GM12878 (cell line): ENCODE measurements at regions not wholly inside any gene's neighbourhood (a gene's known extent, or its start where the extent isn't known, plus 50 kb on each side); places are given as distances from the start of the nearest gene placed in this dataset.
"Not testable (repeated sequence)": the region's sequence is repeated elsewhere in the genome, so short reads cannot be mapped to it uniquely, and the experiment has no call there.

Source experiments
- ATAC-seq: fragments of 200-7000 bp; cut with Tn5 transposase; 3 replicates; pipeline ENCODE4 v1.9.1; 2020; ENCODE audit warnings: mild to moderate bottlenecking, moderate library complexity
- BruUV-seq: library from RNA; stranded (reverse); fragments of 400-500 nt; replicated peaks from 2 replicates; lab custom pipeline; 2021; lab: Mats Ljungman, UMichigan
- CTCF ChIA-PET: fragments of 300-600 bp; sonication (Branson Sonifier 250); formaldehyde crosslinking; extraction: SDS; loops from one replicate; lab custom pipeline; 2021; ENCODE audit warnings: inconsistent platforms; lab: Yijun Ruan, JAX
- POLR2A ChIA-PET: fragments of 350-600 bp; formaldehyde crosslinking; extraction: SDS; loops from one replicate; lab custom pipeline; 2021; ENCODE audit warnings: inconsistent platforms; lab: Charles Lee
- RAD21 ChIA-PET: fragments of 300-600 bp; sonication (Branson Sonifier 250); formaldehyde crosslinking; loops from one replicate; lab custom pipeline; 2023; ENCODE audit warnings: antibody characterized with exemption; ENCODE audit not compliant: unreplicated experiment; lab: Charles Lee
- SMC1A ChIA-PET: fragments of 300-600 bp; sonication (Branson Sonifier 250); formaldehyde crosslinking; loops from one replicate; lab custom pipeline; 2023; ENCODE audit not compliant: unreplicated experiment, uncharacterized antibody; lab: Charles Lee
- DNase-seq: peaks from one replicate; pipeline ENCODE4 v3.0.0-alpha.2; 2011; ENCODE audit warnings: low read depth, low spot score
- FAIRE-seq: peaks from 3 replicates; lab custom pipeline; 2011; peaks lifted over from hg19 to GRCh38; lab: Jason Lieb, UNC
- H2AFZ ChIP-seq: 2 replicates; pipeline ENCODE4 v1.6.0; 2011; ENCODE audit warnings: low read depth, low read length, control low read depth; ENCODE audit not compliant: control insufficient read depth
- H3K27ac ChIP-seq: 2 replicates; pipeline ENCODE4 v1.5.1; 2011; ENCODE audit warnings: control low read depth; ENCODE audit not compliant: control insufficient read depth, insufficient read depth
- H3K27me3 ChIP-seq, 2 experiments: replicated peaks in 1 of 2; 2 replicates each; pipeline versions ENCODE4 v1.6.0 to v1.6.1; 2011; ENCODE audit warnings: low read length in 1 of 2; ENCODE audit not compliant: control insufficient read depth in 2 of 2, insufficient read depth in 2 of 2
- H3K36me3 ChIP-seq, 2 experiments: 2 replicates each; pipeline ENCODE4 v1.5.1; 2011; ENCODE audit warnings: low read length in 1 of 2; ENCODE audit not compliant: control insufficient read depth in 2 of 2, insufficient read depth in 2 of 2
- H3K4me1 ChIP-seq: 2 replicates; pipeline ENCODE4 v1.6.1; 2011; ENCODE audit warnings: mild to moderate bottlenecking, low read length, moderate library complexity, mixed read lengths; ENCODE audit not compliant: control insufficient read depth, insufficient read depth
- H3K4me2 ChIP-seq: 2 replicates; pipeline ENCODE4 v1.6.0; 2011; ENCODE audit warnings: control low read depth; ENCODE audit not compliant: control insufficient read depth, insufficient read depth
- H3K4me3 ChIP-seq: fragments of 200-600 bp; sonication (generic); 2 replicates; pipeline ENCODE4 v1.5.1; 2016
- H3K79me2 ChIP-seq: 2 replicates; pipeline ENCODE4 v1.6.0; 2011; ENCODE audit warnings: low read length; ENCODE audit not compliant: control insufficient read depth, insufficient read depth
- H3K9ac ChIP-seq: 2 replicates; pipeline ENCODE4 v1.8.0; 2011; ENCODE audit warnings: low read length, control low read depth, mixed read lengths; ENCODE audit not compliant: control insufficient read depth, insufficient read depth
- H3K9me3 ChIP-seq: replicated peaks from 3 replicates; pipeline ENCODE4 v1.5.1; 2011; ENCODE audit warnings: mild to moderate bottlenecking, low read length; ENCODE audit not compliant: control insufficient read depth, insufficient read depth
- H4K20me1 ChIP-seq: 2 replicates; pipeline ENCODE4 v1.6.0; 2011; ENCODE audit not compliant: control insufficient read depth, insufficient read depth
- ATF7 ChIP-seq: fragments of 450-650 bp; IDR thresholded peaks from 2 replicates; pipeline ENCODE4 v1.6.1; 2016; ENCODE audit warnings: low read depth, mild to moderate bottlenecking
- IKZF1 ChIP-seq: fragments of 450-650 bp; conservative IDR thresholded peaks from 2 replicates; pipeline ENCODE4 v1.6.1; 2017; ENCODE audit warnings: antibody characterized with exemption, mild to moderate bottlenecking
- MEF2A ChIP-seq: IDR thresholded peaks from 2 replicates; pipeline ENCODE4 v1.6.1; 2011; ENCODE audit warnings: low read depth, mild to moderate bottlenecking, low read length, moderate library complexity; ENCODE audit not compliant: insufficient read depth
- NBN ChIP-seq: fragments of 450-650 bp; IDR thresholded peaks from 2 replicates; pipeline ENCODE4 v1.6.1; 2016
- NFXL1 ChIP-seq: fragments of 450-650 bp; IDR thresholded peaks from 2 replicates; pipeline ENCODE4 v1.6.1; 2017; ENCODE audit warnings: antibody characterized with exemption, mild to moderate bottlenecking, borderline replicate concordance
- NR2C1 ChIP-seq: fragments of 450-650 bp; IDR thresholded peaks from 2 replicates; pipeline ENCODE4 v1.6.1; 2017; ENCODE audit warnings: antibody characterized with exemption, mild to moderate bottlenecking, moderate library complexity
- REST ChIP-seq: IDR thresholded peaks from 2 replicates; pipeline ENCODE4 v1.6.1; 2012; ENCODE audit warnings: mild to moderate bottlenecking, low read depth, low read length
- WGBS: methylation state at CpG from one replicate; pipeline ENCODE4 v1.1.6; 2016; ENCODE audit warnings: low lambda C conversion rate; ENCODE audit not compliant: insufficient replicate concordance, insufficient coverage; ENCODE audit errors: missing lambda C conversion rate; 5-methylcytosine and 5-hydroxymethylcytosine counted together
- in situ Hi-C: fragments of 300-500 bp; cut with MboI; formaldehyde crosslinking; loops from 9 replicates; pipeline ENCODE4 v1.14.3; 2018; ENCODE audit warnings: mixed read lengths
- intact Hi-C: fragments of 100-400 bp; cut with micrococcal nuclease; formaldehyde crosslinking; loops from one replicate; pipeline ENCODE4 v1.14.2; 2022; ENCODE audit not compliant: unreplicated experiment

DNA sequence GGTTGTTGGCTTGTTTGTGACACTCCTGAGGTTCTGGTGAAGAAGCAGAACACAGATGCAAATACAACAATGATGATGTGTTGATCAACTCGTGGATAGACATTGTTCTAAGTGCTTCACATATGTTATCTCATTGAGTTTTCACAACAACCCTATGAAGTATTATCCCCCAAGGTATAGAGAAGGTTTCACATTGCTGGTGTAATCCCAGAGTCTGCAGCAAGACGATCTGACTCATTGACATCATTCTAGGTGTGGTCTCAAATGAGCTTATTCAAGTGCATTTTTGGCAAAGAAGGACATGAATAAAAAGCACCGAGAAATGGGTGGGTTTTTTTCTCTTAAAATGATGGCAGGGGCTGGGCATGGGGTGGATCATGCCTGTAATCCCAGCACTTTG, 64.1 kb upstream of the SCAF4 start:
- H3K9me3 ChIP-seq: no peaks in the 10 kb centered on the region
- no peak overlapping the region for H2AFZ ChIP-seq
- H3K4me2 ChIP-seq: no peak overlapping the region
- ChIA-PET RAD21 (no interaction called here), POLR2A (no interaction called here), CTCF (interaction anchor here (1.1 kb wide), 1 partner anchor 8 kb away, joined by 4 read pairs; no protein-coding TSS in a partner anchor), SMC1A (no interaction called here)
- no peak for ATAC-seq
- DNase-seq: no peak
- H4K20me1 ChIP-seq: no peaks in the 10 kb centered on the region
- no peaks in the 10 kb centered on the region; a peak in 1 of 4 replicates for H3K27me3 ChIP-seq
- no peaks in the 10 kb centered on the region for H3K79me2 ChIP-seq
- H3K4me3 ChIP-seq: no peak overlapping the region
- FAIRE-seq: no peak
- TF ChIP-seq IKZF1: no peak
- TF ChIP-seq NBN: no peak
- TF ChIP-seq REST: no peak
- no peak for TF ChIP-seq MEF2A
- no peak for TF ChIP-seq NR2C1
- no peak for TF ChIP-seq ATF7
- TF ChIP-seq NFXL1: no peak
- H3K27ac ChIP-seq: no peak overlapping the region
- WGBS: 19% methylated on average over 3 of the region's 3 CpGs
- intact Hi-C loops: no loop called here
- no peak overlapping the region for H3K9ac ChIP-seq
- in situ Hi-C loops: no loop called here
- no peaks in the 10 kb centered on the region for H3K36me3 ChIP-seq
- no peaks in the 10 kb centered on the region for H3K4me1 ChIP-seq
- no TSS peak for BruUV-seq

DNA sequence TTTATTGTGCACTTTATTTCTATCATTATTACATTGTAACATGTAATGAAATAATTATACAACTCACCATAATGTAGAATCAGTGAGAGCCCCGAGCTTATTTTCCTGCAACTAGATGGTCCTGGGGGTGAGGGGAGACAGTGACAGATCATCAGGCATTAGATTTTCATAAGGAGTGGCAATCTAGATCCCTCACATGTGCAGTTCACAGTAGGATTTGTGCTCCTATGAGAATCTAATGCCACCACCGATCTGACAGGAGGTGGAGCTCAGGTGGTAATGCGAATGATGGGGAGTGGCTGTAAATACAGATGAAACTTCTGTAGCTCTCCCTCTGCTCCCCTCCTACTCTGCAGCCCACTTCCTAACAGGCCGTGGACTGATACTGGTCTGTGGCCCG, 58.5 kb upstream of the SCAF4 start:
- H4K20me1 ChIP-seq, RAD21 ChIA-PET, H3K9ac ChIP-seq, H3K9me3 ChIP-seq, H3K4me3 ChIP-seq, H3K4me2 ChIP-seq, FAIRE-seq, SMC1A ChIA-PET, H3K27ac ChIP-seq, DNase-seq, BruUV-seq, intact Hi-C loops, H3K27me3 ChIP-seq, H3K79me2 ChIP-seq, H3K4me1 ChIP-seq, H3K36me3 ChIP-seq, H2AFZ ChIP-seq, ATAC-seq, in situ Hi-C loops: not testable (repeated sequence)
- 28% methylated on average over 5 of the region's 5 CpGs for WGBS
- CTCF ChIA-PET: interaction anchor here (0.6 to 1.2 kb wide), 2 partner anchors 9 to 458 kb away, joined by 3 to 4 read pairs; no protein-coding TSS in a partner anchor
- POLR2A ChIA-PET: interaction anchor here (0.5 kb wide), 1 partner anchor 810 kb away, joined by 9 read pairs; no protein-coding TSS in a partner anchor
